ENCODE measurements at regions not wholly inside any gene's neighbourhood (a gene's known extent, or its start where the extent isn't known, plus 50 kb on each side); places are given as distances from the start of the nearest gene placed in this dataset.

GRCh38 chr2:139628931-139629330, 848.7 kb upstream of the NXPH2 start:
- 45 to 50% methylated on average over 2 of the region's 2 CpGs for WGBS, 2 donors (ENCODE audit: low coverage in 1 of 2)
- no peak overlapping the region for H3K27ac ChIP-seq
- H3K36me3 ChIP-seq = no peaks in the 10 kb centered on the region
- H3K9me3 ChIP-seq = no peaks in the 10 kb centered on the region
- no peak for ATAC-seq
- H3K27me3 ChIP-seq = no peaks in the 10 kb centered on the region
- TF ChIP-seq POLR2A (IDR thresholded peaks at IDR 0.05) (no peak), CTCF (IDR thresholded peaks at IDR 0.05) (no peak), POLR2AphosphoS5 (IDR thresholded peaks at IDR 0.05) (no peak), EP300 (IDR thresholded peaks at IDR 0.05) (no peak)
- H3K4me1 ChIP-seq = no peaks in the 10 kb centered on the region
- H3K4me3 ChIP-seq = no peak overlapping the region

GRCh38 chr2:139626128-139626527, 845.9 kb upstream of the NXPH2 start:
- Histone ChIP-seq H3K27ac (no peak overlapping the region), H3K4me1 (no peaks in the 10 kb centered on the region), H3K27me3 (no peaks in the 10 kb centered on the region), H3K4me3 (no peak overlapping the region), H3K36me3 (no peaks in the 10 kb centered on the region), H3K9me3 (peaks cover 0 to 3% (median 0%) of the 10 kb centered on the region in 3 donors)
- WGBS, 2 donors (ENCODE audit: low coverage in 1 of 2) = 91% methylated on average over 3 of the region's 3 CpGs
- TF ChIP-seq EP300 (IDR thresholded peaks at IDR 0.05) = no peak
- TF ChIP-seq POLR2A (IDR thresholded peaks at IDR 0.05) = no peak
- TF ChIP-seq POLR2AphosphoS5 (IDR thresholded peaks at IDR 0.05) = no peak
- no peak for TF ChIP-seq CTCF (IDR thresholded peaks at IDR 0.05)
- no peak for ATAC-seq

- Histone ChIP-seq H3K4me1 (no peaks in the 10 kb centered on the region), H3K27me3 (no peaks in the 10 kb centered on the region), H3K36me3 (no peaks in the 10 kb centered on the region), H3K4me3 (no peak overlapping the region), H3K27ac (no peak overlapping the region), H3K9me3 (peaks cover 0 to 24% (median 0%) of the 10 kb centered on the region in 3 donors)
- TF ChIP-seq EP300 (IDR thresholded peaks at IDR 0.05) = no peak
- TF ChIP-seq CTCF (IDR thresholded peaks at IDR 0.05) = no peak
- TF ChIP-seq POLR2A (IDR thresholded peaks at IDR 0.05) = no peak
- TF ChIP-seq POLR2AphosphoS5 (IDR thresholded peaks at IDR 0.05) = no peak
- 80% methylated on average over 1 of the region's 1 CpG for WGBS, 2 donors (ENCODE audit: low coverage in 1 of 2)
- ATAC-seq = no peak
Observed at GRCh38 chr2:139622691-139623090, 842.5 kb upstream of the NXPH2 start.

- no peaks in the 10 kb centered on the region for H3K4me1 ChIP-seq
- TF ChIP-seq EP300 (IDR thresholded peaks at IDR 0.05) (no peak), CTCF (IDR thresholded peaks at IDR 0.05) (no peak), POLR2AphosphoS5 (IDR thresholded peaks at IDR 0.05) (no peak), POLR2A (IDR thresholded peaks at IDR 0.05) (no peak)
- H3K4me3 ChIP-seq = no peak overlapping the region
- no peaks in the 10 kb centered on the region for H3K27me3 ChIP-seq
- H3K9me3 ChIP-seq = peaks cover 0 to 24% (median 0%) of the 10 kb centered on the region in 3 donors
- ATAC-seq = no peak
- H3K36me3 ChIP-seq = no peaks in the 10 kb centered on the region
- H3K27ac ChIP-seq = no peak overlapping the region
Observed at GRCh38 chr2:139617747-139618146, 837.6 kb upstream of the NXPH2 start.

- WGBS, 2 donors (ENCODE audit: low coverage in 1 of 2) = 94 to 96% methylated on average over 3 of the region's 3 CpGs
- Histone ChIP-seq H3K36me3 (no peaks in the 10 kb centered on the region), H3K4me1 (no peaks in the 10 kb centered on the region), H3K9me3 (peaks cover 0 to 1% (median 0%) of the 10 kb centered on the region in 3 donors), H3K27me3 (no peaks in the 10 kb centered on the region), H3K27ac (no peak overlapping the region), H3K4me3 (no peak overlapping the region)
- TF ChIP-seq POLR2AphosphoS5 (IDR thresholded peaks at IDR 0.05) = no peak
- no peak for ATAC-seq
Observed at GRCh38 chr2:139613264-139613663, 833.1 kb upstream of the NXPH2 start.

Data from gastroesophageal sphincter (tissue), 4 donors.